H1 (cell line): ENCODE measurements at regions not wholly inside any gene's neighbourhood (a gene's known extent, or its start where the extent isn't known, plus 50 kb on each side); places are given as distances from the start of the nearest gene placed in this dataset.

Source experiments
- ATF2 ChIP-seq: IDR thresholded peaks from 2 replicates; pipeline ENCODE4 v1.6.1; 2012; ENCODE audit warnings: low read length, inconsistent platforms

- no peak for TF ChIP-seq ATF2
These were observed 131.8 kb upstream of the SRSF6 start (continued) for GRCh38 chr20:43325926-43326325.
